HG02798 (cell line): ENCODE measurements at regions not wholly inside any gene's neighbourhood (a gene's known extent, or its start where the extent isn't known, plus 50 kb on each side); places are given as distances from the start of the nearest gene placed in this dataset.
A peak's percentile ranks its signal among the peaks of the same experiment; 100 is the strongest.

Experiments used
- ATAC-seq: cut with Tn5 transposase; IDR thresholded peaks from one replicate; pipeline ENCODE4 v1.9.1; 2021; ENCODE audit warnings: mild to moderate bottlenecking; ENCODE audit not compliant: unreplicated experiment, poor library complexity

DNA sequence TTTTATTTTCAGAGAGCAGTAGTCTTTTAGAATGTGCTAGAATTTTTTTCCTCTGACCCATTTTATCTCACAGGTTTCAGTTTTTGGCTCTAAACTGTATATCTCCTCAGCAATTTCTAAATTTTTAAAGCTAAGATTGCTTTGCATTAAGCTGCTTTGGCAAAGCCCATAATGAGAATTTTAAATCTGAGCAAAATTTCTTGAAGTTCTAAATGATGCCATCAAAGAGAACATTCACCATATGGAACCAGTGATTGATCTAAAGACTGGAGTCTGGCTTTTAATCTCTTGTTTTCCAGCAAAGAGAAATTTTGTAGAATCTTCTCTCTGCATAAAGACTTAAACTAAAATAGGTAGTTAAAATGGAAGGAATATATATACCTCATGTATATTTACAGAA lies 313.6 kb downstream of the TBC1D32 start:
- no peak for ATAC-seq

DNA sequence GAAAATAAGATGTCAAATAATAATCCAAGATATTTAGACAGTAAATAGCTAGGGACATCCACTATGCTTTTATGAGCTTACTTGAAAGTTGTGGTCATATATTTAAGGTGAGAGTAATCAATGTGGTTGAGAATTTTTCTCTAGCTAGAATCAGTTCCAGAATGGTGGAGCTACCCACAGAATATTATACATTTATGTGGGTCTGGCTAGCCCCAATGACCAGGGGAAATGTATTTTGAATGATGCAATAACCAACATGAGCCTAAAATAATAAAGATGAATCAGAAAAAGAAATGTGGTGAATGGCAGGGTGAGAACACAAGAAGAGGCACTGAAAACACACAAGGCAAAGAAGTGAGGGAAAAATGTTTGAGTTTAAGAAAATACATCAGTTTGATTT lies 325.7 kb downstream of the TBC1D32 start:
- ATAC-seq = no peak

DNA sequence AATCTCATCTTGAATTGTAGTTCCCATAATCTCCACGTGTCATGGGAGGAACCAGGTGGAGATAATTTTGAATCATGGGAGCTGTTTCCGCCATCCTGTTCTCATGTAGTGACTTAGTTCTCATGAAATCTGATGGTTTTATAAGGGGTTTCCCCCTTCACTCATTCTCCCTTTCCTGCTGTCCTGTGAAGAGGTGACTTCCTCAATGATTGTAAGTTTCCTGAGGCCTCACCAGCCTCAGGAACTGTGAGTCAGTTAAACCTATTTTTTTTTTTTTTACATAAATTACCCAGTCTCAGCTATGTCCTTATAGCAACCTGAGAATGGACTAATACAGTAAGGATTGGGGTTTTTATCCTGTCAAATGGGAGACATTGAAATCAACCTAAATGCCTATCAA lies 328.3 kb downstream of the TBC1D32 start:
- ATAC-seq = no peak

DNA sequence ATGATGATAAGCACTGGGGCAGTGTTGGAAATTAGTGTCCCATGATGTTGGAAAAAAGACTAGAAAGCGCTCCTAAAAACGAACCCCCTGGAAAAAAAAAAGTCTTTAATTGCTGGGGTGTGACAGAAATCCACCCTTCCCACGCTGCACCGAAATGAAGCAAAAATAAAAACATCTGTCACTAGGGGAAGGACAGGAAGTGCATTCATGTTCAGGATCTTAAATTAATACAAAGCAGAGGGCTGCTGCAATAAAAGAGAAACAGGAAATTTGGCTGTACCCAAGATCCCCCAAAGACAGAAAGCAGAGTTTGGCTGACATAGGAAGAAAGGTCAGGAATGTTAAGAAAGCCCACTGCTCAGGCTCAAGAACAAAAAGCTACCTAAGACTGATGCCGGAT lies 333.9 kb downstream of the TBC1D32 start:
- no peak for ATAC-seq

DNA sequence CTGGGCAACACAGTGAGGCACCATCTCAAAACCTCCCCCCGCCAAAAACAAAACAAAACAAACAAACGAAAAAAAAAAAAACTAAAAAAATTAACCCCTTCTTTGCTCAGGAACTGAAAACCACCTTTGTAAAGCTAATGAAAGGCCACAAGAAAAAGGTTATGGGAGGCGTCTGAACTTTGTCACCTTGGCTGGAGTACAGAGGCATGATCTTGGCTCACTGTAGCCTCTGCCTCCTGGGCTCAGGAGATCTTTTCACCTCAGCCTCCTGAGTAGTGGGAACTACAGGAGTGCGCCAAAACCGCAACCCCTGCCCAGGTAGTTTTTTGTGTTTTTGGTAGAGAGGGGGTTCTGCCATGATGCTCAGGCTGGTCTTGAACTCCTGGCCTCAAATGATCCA lies 337.9 kb downstream of the TBC1D32 start:
- no peak for ATAC-seq

DNA sequence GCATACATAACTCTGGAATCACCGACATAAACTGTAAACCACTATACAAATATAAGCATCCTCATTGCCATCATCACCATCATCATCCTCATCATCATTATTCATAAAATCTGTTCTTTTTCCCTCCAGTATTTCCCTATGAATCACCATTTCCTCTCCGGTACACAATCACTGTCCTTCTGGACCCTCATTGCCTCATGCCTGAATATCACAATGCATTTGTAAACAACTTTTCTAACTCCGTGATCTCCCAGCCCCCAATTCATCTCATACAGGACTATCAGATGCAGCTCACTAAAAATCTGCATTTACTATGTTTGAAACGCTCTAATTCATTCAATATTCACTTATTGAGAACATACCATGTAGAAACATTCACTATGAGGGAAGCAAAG lies 339.7 kb downstream of the TBC1D32 start:
- ATAC-seq = no peak

DNA sequence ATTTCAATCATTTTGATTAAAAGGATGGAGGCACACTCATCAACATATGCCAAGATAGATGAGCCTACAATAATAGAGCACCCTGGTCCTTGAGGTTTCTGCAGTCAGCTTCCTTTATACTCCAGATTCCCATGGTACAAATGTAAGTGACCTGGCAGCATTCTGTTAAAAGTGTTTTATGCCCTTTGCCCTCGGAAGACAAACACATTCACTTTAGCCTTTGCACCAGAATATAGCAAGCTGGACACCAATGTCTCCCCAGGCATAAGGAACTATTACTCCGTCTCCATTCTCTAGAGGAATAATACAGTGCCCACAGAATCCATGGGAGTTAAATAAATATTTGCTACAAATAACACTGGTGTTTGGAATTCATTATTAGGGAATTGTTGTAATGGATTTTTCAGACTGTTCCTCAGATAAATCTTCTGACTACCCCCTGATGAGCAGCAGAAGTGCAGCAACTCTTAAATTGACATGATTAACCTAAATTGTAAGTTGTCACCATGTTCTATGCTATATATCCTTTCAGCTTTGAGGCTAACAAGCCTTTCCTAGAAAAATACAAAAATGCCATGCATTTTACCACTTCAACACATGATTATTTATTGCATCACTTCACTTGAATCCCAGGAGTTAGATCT lies 340.2 kb downstream of the TBC1D32 start:
- no peak for ATAC-seq

DNA sequence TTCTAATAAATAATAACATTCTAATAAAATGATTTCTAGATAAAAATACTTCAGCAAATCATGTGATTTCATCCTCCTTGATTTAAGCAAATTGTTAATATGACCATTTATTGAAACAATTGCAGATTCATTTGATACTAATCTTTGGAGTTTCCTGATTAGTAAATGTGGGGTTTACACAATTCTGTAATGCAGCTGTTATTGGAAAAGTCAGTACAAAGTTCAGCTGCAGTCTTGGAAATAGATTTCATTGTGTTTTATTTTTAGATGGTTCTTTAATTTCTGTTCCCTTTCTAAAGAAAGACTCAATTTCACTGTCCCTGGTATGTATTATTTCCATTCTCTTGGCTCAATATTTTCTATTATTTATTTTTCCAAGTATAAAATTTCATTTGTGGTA lies 342.0 kb downstream of the TBC1D32 start:
- ATAC-seq = no peak

DNA sequence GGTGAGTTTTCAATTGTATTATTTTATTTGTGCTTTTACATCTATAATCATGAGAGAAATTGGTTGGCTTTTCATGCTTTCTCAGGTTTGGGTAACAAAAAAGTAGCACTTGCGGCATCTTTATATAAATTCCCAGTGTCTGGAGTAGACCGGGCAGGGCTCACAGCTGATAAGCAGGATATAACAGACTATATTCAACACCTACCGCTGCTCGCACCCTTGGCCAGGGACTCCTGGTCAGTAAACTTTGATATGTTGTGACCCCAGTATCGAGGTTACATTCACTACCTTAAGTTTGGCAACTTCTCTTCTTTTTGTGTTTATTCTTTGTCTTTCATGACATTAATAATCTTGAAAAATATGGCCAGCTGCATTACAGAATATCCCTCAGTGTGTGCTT lies 343.4 kb downstream of the TBC1D32 start:
- ATAC-seq = no peak

DNA sequence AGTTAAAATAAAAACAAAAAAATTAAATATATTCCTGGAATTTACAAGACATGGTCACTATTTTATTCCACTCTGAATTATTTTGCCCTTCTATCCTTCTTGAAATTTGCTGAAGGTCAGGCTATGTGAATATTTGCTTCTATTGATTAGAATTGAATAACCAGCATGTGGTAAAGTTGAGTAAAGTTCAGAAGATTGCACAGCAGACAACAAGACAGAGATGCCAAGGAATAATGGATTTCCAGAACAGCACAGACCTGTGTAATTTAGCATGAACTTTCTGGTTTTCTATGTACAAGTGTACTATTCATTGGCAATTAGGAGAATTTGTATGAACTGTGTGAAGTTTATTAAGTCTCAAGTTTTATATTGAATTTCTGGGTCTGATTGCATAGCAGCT lies 352.4 kb downstream of the TBC1D32 start:
- ATAC-seq = no peak

DNA sequence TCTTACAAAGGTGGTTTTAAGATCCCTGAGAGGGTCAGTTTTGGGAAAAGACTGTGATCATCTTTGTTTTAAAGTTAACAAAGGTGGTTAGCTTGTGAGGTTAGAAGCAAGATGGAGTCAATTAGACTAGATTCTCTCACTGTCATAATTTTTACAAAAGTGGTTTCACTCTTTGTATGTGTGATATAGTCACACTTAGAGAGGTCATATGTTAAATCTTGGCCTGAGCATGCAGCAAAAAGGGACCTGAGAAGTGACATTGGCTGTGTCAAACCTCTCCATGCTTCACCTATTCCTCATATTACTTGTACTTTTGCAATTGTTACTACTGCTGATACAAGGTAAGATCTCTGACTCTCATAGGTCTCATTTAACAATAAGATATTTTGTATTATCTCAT lies 368.0 kb downstream of the TBC1D32 start:
- no peak for ATAC-seq

DNA sequence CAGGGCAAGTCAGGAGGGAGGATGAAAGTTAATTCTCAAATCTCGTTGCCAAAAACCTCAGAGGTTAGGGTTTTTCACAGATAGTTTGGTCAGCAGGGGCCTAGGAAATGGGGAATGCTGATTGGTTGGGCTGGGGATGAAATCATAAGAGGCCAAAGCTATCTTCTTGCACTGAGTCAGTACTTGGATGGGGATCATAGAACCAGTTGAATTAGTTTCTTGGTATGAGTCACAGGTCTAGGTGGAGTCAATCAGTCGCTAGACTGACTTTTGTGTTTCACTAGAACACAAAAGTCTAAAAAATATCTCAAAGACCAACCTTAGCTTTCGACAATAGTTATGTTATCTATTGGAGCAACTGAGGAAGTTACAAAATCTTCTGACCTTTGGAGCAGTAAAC lies 368.5 kb downstream of the TBC1D32 start:
- ATAC-seq = peak; percentile 56

DNA sequence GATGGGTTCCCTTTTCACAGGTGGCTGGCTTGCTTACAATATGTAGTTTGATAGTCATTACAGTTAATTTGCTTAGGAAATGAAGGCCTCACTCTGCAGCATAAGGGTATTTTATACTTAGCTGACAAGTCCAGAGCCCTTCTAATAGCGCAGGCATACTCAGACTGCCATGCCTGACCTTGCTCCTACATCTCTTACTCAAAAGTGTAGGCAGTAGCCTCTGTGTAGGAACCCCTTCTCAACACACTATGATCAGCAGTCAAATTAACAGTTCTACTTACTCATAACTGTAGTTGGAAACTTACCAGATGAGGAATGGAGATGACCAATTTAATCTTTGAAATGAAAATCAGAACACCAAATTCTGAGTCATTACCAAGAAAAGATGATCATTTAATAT lies 373.5 kb downstream of the TBC1D32 start:
- peak; percentile 48 for ATAC-seq

DNA sequence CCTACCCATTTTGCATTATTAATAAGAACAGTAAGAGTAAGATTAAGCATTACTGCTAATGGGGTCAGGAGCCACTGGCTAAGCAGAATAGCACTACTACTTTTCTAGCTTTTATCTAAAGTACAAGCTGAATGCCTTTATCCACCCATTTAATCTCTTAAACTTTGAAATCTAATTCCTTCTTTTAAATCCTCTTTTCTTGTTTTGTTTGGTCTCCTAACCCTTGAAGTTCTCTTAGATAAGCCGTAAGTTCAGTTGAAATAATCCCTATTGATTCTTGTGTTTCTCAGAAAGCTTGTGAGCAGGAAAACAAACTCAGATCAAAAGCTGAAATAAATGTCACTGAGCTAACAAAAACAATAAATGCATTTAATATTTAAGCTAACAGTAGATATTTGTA lies 380.2 kb downstream of the TBC1D32 start:
- no peak for ATAC-seq

DNA sequence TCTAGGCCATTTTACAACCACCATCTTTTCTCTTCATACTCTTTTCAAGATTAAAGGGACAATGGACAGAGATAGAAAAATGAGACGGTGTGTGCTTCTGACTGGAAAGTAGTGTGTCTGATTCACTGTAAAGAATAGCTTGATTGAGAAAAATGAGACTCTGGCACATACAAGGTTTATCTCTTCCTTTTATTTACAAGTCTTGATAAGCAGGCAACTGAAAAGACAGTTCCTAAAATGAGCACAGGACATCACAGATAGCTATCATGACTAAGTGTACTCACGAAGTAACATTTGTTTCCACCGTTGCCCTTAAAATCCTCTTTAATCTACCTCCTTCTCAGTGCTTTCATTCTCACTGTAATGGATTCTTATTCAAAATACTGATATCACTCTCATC lies 383.0 kb downstream of the TBC1D32 start:
- no peak for ATAC-seq

DNA sequence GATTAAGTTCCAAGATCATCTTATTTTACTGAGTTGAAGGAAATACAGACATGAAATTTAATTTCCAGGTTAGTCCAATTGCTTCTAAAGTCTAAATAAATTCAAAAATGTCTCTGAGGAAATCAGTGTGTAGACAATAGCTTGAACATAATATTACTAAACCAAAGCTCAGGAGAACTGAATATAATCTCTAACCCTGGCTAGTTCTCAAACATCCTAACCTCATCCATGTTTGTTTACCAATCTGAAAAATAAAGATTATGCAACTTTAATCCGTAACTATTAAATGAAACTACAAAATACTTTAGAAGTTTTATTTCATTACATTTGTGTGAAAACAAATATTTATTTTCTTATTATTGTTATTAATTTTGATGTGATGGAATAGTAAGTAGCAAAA lies 387.2 kb downstream of the TBC1D32 start:
- ATAC-seq = no peak

DNA sequence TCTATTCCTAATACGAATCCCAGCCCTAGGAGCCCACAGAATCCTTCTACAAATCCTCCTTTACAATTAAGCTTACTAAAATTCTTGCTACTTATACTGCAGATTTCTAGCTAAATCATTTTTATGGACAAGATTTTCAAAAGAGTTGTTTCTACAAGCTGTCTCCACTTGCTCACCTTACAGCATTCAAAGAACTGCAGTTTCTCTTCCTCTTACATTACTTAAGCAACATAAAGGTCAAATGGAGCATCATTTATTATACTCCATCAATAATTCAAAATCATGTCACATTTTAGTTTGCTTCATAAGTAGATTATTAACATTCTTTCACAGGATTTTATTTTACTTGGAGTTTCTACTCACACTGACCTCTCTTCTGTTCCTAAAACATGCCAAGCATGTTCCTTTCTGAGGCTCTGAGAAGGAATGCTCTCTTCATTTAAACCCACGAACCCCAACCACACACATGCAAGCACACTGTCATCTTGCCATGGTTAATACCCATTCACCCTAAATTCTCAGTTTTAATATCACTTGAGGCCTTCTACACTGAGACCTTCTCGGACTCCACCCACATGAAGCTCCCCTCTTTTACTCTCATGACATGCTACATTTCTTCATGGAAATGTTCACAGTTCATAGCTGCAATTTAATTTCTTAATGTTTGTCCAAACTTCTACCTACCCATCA lies 388.2 kb downstream of the TBC1D32 start:
- peak; percentile 69 for ATAC-seq

DNA sequence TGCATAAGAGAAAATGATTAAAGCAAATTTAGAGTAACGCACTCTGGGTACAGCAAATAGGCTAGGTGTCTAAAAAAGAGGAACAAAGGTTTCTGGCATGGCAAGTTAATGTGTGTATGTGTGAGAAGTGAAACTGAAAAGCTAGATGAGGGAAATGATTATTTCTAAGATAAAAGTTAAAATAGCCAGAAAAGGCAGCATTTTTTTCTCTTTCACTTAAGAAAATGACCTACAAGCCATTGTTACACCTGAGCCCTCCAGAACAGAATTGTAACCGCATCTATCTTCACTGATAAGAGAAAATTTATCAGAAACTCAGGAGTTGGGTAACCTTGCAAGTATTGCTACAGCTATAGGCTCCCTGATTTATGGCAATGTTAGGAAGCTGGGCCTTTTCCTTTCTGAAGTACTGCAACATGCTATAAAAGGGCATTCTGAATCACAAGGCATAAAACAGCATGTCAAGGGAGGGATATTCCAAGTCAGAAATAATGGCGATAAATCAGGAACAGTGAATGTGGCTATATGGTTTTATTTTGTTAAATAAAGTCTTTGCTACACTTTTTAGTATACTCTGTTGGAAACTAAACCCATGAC lies 395.3 kb downstream of the TBC1D32 start:
- ATAC-seq = peak; percentile 99

DNA sequence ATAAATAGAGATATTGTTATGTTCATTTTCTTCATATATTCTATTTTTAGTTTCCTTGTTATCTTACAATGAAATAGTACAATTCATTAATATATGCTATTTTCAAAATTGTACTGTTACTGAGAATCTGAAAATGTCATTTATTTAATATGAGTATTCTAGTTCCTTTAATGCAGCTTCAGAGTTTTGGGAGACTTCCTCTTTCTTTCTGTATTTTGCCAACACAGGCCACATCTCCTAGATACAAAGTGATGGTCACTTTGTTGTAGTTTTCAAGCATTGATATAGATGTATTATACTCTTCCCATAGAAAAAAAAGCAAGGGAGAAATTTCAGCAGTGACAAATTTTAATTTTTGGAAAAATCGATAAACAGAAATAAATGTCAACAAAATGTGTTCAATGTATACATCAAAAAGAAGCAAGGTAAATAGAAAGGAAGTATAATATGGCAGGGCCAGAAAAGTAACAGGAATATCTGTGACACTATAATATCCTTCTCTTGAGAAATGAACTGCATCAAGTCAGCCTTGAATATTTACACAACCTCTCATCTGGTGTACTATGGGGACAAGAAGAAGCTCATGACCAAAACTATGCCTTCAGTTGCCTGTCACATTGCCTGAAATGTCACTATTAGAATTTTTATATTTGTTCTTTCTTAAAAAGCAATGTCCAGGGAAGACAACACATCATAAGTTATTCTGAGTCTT lies 396.0 kb downstream of the TBC1D32 start:
- ATAC-seq = peak; percentile 36

DNA sequence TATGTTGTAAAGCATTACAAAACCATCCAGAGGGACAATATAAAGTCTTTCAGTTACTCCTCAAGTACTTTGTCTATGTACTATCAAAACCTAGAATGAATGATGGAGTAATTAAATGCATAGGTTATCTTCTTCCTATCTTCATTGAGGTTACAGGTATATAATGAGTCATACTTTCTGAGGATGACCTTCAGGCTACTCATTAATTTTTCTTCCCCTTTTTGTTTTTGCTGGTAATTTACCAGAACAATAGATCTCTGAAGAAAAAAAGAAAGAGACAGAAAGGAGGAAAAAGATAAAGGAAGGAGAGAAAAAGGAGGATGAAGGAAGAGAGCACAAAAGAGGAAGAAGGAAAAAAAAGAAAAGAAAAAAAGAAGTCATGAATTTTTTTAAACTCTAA lies 398.4 kb downstream of the TBC1D32 start:
- peak; percentile 24 for ATAC-seq

DNA sequence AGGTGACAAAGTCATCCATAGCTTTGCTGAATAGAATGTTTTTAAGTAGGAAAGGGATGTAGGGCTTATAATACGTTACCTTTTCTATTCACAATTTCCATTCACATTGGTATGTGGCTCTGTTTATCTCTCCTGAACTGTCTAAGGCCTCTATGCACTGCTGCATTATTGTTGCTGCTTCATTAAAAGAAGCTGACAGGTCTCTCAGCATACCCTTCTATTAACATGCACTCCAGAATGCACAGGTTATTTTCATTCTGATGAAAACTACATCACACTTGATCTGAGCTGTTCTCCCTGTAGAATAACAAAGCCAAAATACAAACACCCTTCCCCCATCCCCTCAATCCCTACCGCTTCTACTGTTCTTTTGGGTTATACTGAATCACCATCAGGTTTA lies 399.3 kb downstream of the TBC1D32 start:
- ATAC-seq = no peak
